H9 (cell line): ENCODE measurements at regions not wholly inside any gene's neighbourhood (a gene's known extent, or its start where the extent isn't known, plus 50 kb on each side); places are given as distances from the start of the nearest gene placed in this dataset.

Source experiments
- DNase-seq: peaks from one replicate; pipeline ENCODE4 v3.0.0-alpha.2; 2017
- H2AFZ ChIP-seq: one replicate; pipeline ENCODE4 v1.6.1; 2013; ENCODE audit warnings: mild to moderate bottlenecking, low read length, control low read depth, moderate library complexity
- H2AK5ac ChIP-seq: 2 replicates; pipeline ENCODE4 v1.6.1; 2013; ENCODE audit warnings: low read length, control low read depth, mixed read lengths; ENCODE audit not compliant: insufficient read length
- H2BK120ac ChIP-seq: one replicate; pipeline ENCODE4 v1.6.1; 2013; ENCODE audit warnings: low read depth, mild to moderate bottlenecking, low read length, control low read depth, inconsistent platforms; ENCODE audit not compliant: poor library complexity, severe bottlenecking
- H2BK12ac ChIP-seq: 2 replicates; pipeline ENCODE4 v1.6.1; 2013; ENCODE audit warnings: low read length, control low read depth, mixed read lengths, low read depth; ENCODE audit not compliant: insufficient read length
- H2BK15ac ChIP-seq: 2 replicates; pipeline ENCODE4 v1.6.1; 2013; ENCODE audit warnings: low read depth, low read length, control low read depth
- H2BK20ac ChIP-seq: one replicate; pipeline ENCODE4 v1.6.1; 2013; ENCODE audit warnings: low read depth, mild to moderate bottlenecking, low read length, control low read depth, inconsistent platforms; ENCODE audit not compliant: poor library complexity, severe bottlenecking
- H2BK5ac ChIP-seq: 2 replicates; pipeline ENCODE4 v1.6.1; 2013; ENCODE audit warnings: low read length, control low read depth, mixed read lengths; ENCODE audit not compliant: insufficient read length
- H3K14ac ChIP-seq: 2 replicates; pipeline ENCODE4 v1.6.1; 2013; ENCODE audit warnings: low read length, control low read depth; ENCODE audit not compliant: insufficient read depth
- H3K18ac ChIP-seq: 2 replicates; pipeline ENCODE4 v1.6.1; 2013; ENCODE audit warnings: low read depth, mild to moderate bottlenecking, mixed read lengths, low read length, control low read depth; ENCODE audit not compliant: insufficient read length
- H3K23ac ChIP-seq: 2 replicates; pipeline ENCODE4 v1.6.1; 2013; ENCODE audit warnings: low read length, control low read depth, mixed read lengths, low read depth; ENCODE audit not compliant: insufficient read length
- H3K23me2 ChIP-seq: 2 replicates; pipeline ENCODE4 v1.6.1; 2013; ENCODE audit warnings: low read depth, mild to moderate bottlenecking, mixed read lengths, low read length, control low read depth; ENCODE audit not compliant: insufficient read length, poor library complexity, severe bottlenecking
- H3K27ac ChIP-seq: 2 replicates; pipeline ENCODE4 v1.5.1; 2013; ENCODE audit warnings: low read length, control low read depth, mixed read lengths, low read depth; ENCODE audit not compliant: insufficient read length
- H3K27me3 ChIP-seq: 2 replicates; pipeline ENCODE4 v1.6.1; 2013; ENCODE audit warnings: low read length, control low read depth, inconsistent platforms; ENCODE audit not compliant: insufficient read depth
- H3K4ac ChIP-seq: 2 replicates; pipeline ENCODE4 v1.6.1; 2013; ENCODE audit warnings: low read depth, mild to moderate bottlenecking, control low read depth, inconsistent platforms, low read length, moderate library complexity
- H3K4me1 ChIP-seq: 2 replicates; pipeline ENCODE4 v1.6.1; 2013; ENCODE audit warnings: low read length, control low read depth, inconsistent platforms; ENCODE audit not compliant: insufficient read depth
- H3K4me2 ChIP-seq: 2 replicates; pipeline ENCODE4 v1.6.1; 2013; ENCODE audit warnings: low read length, control low read depth, mixed read lengths; ENCODE audit not compliant: insufficient read length, insufficient read depth
- H3K56ac ChIP-seq: 2 replicates; pipeline ENCODE4 v1.6.1; 2013; ENCODE audit warnings: low read depth, mild to moderate bottlenecking, mixed read lengths, low read length, control low read depth; ENCODE audit not compliant: insufficient read length
- H3K79me1 ChIP-seq: 2 replicates; pipeline ENCODE4 v1.6.1; 2013; ENCODE audit warnings: low read depth, mild to moderate bottlenecking, moderate library complexity, low read length, control low read depth, inconsistent platforms; ENCODE audit not compliant: insufficient read depth, poor library complexity, severe bottlenecking
- H3K79me2 ChIP-seq: 2 replicates; pipeline ENCODE4 v1.6.1; 2013; ENCODE audit warnings: low read length, control low read depth, inconsistent platforms; ENCODE audit not compliant: insufficient read depth
- H3K9ac ChIP-seq: 2 replicates; pipeline ENCODE4 v1.6.1; 2013; ENCODE audit warnings: low read length, control low read depth, mixed read lengths; ENCODE audit not compliant: insufficient read length; ENCODE audit errors: extremely low read depth
- H3K9me3 ChIP-seq: one replicate; pipeline ENCODE4 v1.6.1; 2013; ENCODE audit warnings: low read depth, low read length, inconsistent platforms; ENCODE audit not compliant: control insufficient read depth
- H3T11ph ChIP-seq: one replicate; pipeline ENCODE4 v1.6.1; 2013; ENCODE audit warnings: mild to moderate bottlenecking, low read length, control low read depth, inconsistent platforms
- H4K20me1 ChIP-seq: one replicate; pipeline ENCODE4 v1.6.1; 2013; ENCODE audit not compliant: control insufficient read depth, insufficient read length, insufficient read depth
- H4K5ac ChIP-seq: 2 replicates; pipeline ENCODE4 v1.6.1; 2013; ENCODE audit warnings: low read depth, mild to moderate bottlenecking, mixed read lengths, low read length, control low read depth; ENCODE audit not compliant: insufficient read length
- H4K8ac ChIP-seq: replicated peaks from 2 replicates; pipeline ENCODE4 v1.6.1; 2013; ENCODE audit warnings: low read length, control low read depth, mixed read lengths, low read depth; ENCODE audit not compliant: insufficient read length
- H4K91ac ChIP-seq: 2 replicates; pipeline ENCODE4 v1.6.1; 2013; ENCODE audit warnings: low read depth, mild to moderate bottlenecking, moderate library complexity, mixed read lengths, low read length, control low read depth; ENCODE audit not compliant: insufficient read length
- H3K27ac Mint-ChIP-seq, 3 experiments: 2 replicates in 2 of 3; 3 replicates in 1 of 3; pipeline ENCODE4 v1.8.0; 2020 to 2021; ENCODE audit warnings: mixed read lengths in 3 of 3, mild to moderate bottlenecking in 1 of 3, moderate library complexity in 1 of 3
- H3K27me3 Mint-ChIP-seq: 2 replicates; pipeline ENCODE4 v1.8.0; 2021; ENCODE audit warnings: low read depth, mild to moderate bottlenecking, moderate library complexity, mixed read lengths
- H3K36me3 Mint-ChIP-seq, 3 experiments: 2 replicates in 2 of 3; 3 replicates in 1 of 3; pipeline ENCODE4 v1.8.0; 2020 to 2021; ENCODE audit warnings: low read depth in 3 of 3, mixed read lengths in 3 of 3; ENCODE audit not compliant: insufficient read depth in 1 of 3
- H3K4me1 Mint-ChIP-seq, 2 experiments: 2 replicates each; pipeline ENCODE4 v1.8.0; 2020; ENCODE audit warnings: mixed read lengths in 2 of 2
- H3K4me3 Mint-ChIP-seq, 2 experiments: 2 replicates in 1 of 2; 3 replicates in 1 of 2; pipeline ENCODE4 v1.8.0; 2020 to 2021; ENCODE audit warnings: mild to moderate bottlenecking in 2 of 2, mixed read lengths in 2 of 2, moderate library complexity in 1 of 2
- H3K9me3 Mint-ChIP-seq, 2 experiments: 2 replicates in 1 of 2; 3 replicates in 1 of 2; pipeline ENCODE4 v1.8.0; 2020; ENCODE audit warnings: mild to moderate bottlenecking in 2 of 2, mixed read lengths in 2 of 2, moderate library complexity in 1 of 2
- WGBS: extraction: QIAGEN DNeasy Blood & Tissue Kit; methylation state at CpG from one replicate; pipeline ENCODE4 v1.1.7; 2013; ENCODE audit warnings: missing lambda C conversion rate, low lambda C conversion rate, mixed read lengths; ENCODE audit not compliant: insufficient read length; ENCODE audit errors: extremely low coverage; 5-methylcytosine and 5-hydroxymethylcytosine counted together
- TF ChIP-seq, protein P1 (sequence below): fragments of 200-600 bp; sonication (generic); conservative IDR thresholded peaks from 3 replicates; pipeline ENCODE4 v1.8.0; 2021; ENCODE audit warnings: antibody characterized with exemption, mild to moderate bottlenecking

DNA sequence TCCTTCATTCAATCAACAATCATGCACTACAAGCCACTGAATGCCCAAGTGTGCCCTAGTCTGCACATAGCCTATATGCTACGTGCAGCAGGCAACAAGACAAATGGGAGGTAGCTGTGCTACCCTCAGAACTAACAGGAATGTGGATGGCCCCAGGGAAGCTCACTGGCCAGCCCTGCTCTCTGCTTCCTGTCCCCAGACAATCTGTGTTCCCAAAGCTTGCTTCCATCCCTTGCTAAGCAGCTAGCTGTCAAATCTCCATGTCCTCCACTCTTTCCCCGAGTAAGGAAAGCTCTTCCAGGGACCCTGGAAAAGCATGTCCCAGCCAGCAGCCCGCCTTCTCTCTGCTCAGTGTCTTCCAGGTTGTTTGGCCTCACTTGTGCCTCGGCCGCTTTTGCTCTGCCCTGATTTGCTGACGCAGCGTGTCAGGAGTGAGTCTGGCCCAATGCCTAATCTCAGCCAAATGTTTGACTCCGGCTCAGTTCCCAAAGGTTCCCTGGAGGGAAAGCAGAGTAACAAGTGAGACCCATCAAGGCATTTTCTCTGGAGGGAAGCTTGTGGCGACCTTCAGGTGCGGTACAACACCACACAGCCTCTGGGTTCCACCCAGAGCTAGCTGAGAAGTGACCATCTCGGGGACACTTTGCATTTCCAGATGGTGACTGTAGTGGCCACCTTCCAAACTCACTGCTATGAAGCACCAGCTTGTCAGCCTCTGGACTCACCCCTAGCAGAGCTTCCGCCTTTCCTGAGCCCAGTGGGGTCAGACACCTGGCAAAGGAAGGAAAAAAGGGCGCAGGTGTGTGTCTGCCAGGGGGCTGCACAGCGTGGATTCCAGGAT is 243.4 kb downstream of the RHOU start:
- H4K8ac ChIP-seq = no peak overlapping the region
- H3K27me3 ChIP-seq = no peaks in the 10 kb centered on the region
- no peaks in the 10 kb centered on the region; the same call in 1 of the 2 replicates for H3K4me1 ChIP-seq
- no peak overlapping the region for H3T11ph ChIP-seq
- H3K79me2 ChIP-seq = no peaks in the 10 kb centered on the region
- no peak overlapping the region for H4K5ac ChIP-seq
- Mint-ChIP-seq H3K36me3 (no peaks in the 10 kb centered on the region; a peak in 1 of 7 replicates), H3K9me3 (no peaks in the 10 kb centered on the region; a peak in 1 of 5 replicates), H3K27ac (0 out of 7 replicates have a peak overlapping the region, but pooled peaks of 1 of the 3 experiments have one; percentile 9), H3K4me1 (peaks cover 40 to 43% of the 10 kb centered on the region in 2 experiments), H3K27me3 (no peaks in the 10 kb centered on the region; the same call in none of the 2 replicates), H3K4me3 (no peak overlapping the region)
- no peak overlapping the region for H3K14ac ChIP-seq
- no CpG with 5 or more reads among the region's 14 CpGs for WGBS
- no peaks in the 10 kb centered on the region for H3K79me1 ChIP-seq
- DNase-seq = peak; percentile 28
- H4K20me1 ChIP-seq = no peaks in the 10 kb centered on the region
- no peak overlapping the region for H2BK20ac ChIP-seq
- no peak overlapping the region for H2BK5ac ChIP-seq
- no peak overlapping the region for H3K9ac ChIP-seq
- H4K91ac ChIP-seq = no peak overlapping the region
- no peak overlapping the region for H3K4me2 ChIP-seq
- TF ChIP-seq, protein P1, sequence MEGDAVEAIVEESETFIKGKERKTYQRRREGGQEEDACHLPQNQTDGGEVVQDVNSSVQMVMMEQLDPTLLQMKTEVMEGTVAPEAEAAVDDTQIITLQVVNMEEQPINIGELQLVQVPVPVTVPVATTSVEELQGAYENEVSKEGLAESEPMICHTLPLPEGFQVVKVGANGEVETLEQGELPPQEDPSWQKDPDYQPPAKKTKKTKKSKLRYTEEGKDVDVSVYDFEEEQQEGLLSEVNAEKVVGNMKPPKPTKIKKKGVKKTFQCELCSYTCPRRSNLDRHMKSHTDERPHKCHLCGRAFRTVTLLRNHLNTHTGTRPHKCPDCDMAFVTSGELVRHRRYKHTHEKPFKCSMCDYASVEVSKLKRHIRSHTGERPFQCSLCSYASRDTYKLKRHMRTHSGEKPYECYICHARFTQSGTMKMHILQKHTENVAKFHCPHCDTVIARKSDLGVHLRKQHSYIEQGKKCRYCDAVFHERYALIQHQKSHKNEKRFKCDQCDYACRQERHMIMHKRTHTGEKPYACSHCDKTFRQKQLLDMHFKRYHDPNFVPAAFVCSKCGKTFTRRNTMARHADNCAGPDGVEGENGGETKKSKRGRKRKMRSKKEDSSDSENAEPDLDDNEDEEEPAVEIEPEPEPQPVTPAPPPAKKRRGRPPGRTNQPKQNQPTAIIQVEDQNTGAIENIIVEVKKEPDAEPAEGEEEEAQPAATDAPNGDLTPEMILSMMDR = no peak
- H3K9me3 ChIP-seq = no peaks in the 10 kb centered on the region
- H3K56ac ChIP-seq = no peak overlapping the region
- no peak overlapping the region for H2BK120ac ChIP-seq
- H2BK15ac ChIP-seq = no peak overlapping the region
- H2AFZ ChIP-seq = no peak overlapping the region
- H2AK5ac ChIP-seq = no peak overlapping the region
- H3K4ac ChIP-seq = no peak overlapping the region
- H3K23me2 ChIP-seq = no peaks in the 10 kb centered on the region
- no peak overlapping the region for H3K18ac ChIP-seq
- no peak overlapping the region for H3K27ac ChIP-seq
- no peak overlapping the region for H2BK12ac ChIP-seq
- H3K23ac ChIP-seq = no peak overlapping the region
